ENCODE measurements at regions not wholly inside any gene's neighbourhood (a gene's known extent, or its start where the extent isn't known, plus 50 kb on each side); places are given as distances from the start of the nearest gene placed in this dataset.

GRCh38 chr18:64872710-64873458 lies 724.0 kb upstream of the LINC00305 start:
- DNase-seq (ENCODE audit: low read depth in 2 of 2), result no peak

- no peak for DNase-seq (ENCODE audit: low read depth in 2 of 2)
Measured at GRCh38 chr18:64854112-64854511, 705.2 kb upstream of the LINC00305 start.

DNA sequence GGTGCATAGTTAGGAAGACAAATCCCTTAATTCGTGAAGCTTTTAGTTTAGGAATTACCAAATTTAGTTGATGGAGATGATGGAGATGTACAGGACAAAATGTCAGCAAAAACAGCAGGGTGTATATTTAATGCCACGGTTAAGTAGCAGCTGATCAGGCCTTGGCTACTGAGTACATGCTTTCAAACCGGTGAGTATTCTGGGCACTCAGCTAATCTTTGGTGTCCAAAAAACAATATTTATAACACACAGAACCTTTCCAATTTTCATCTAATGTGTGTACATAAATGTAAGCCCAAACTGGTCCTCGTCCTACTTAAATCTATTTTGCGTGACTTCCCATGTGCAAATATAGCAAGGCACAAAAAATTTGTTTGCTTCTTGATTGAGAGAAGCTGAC lies 703.4 kb upstream of the LINC00305 start:
- DNase-seq (ENCODE audit: low read depth in 2 of 2), result no peak

- no peak for DNase-seq (ENCODE audit: low read depth in 2 of 2)
Measured at GRCh38 chr18:64851726-64852125, 702.8 kb upstream of the LINC00305 start.

DNA sequence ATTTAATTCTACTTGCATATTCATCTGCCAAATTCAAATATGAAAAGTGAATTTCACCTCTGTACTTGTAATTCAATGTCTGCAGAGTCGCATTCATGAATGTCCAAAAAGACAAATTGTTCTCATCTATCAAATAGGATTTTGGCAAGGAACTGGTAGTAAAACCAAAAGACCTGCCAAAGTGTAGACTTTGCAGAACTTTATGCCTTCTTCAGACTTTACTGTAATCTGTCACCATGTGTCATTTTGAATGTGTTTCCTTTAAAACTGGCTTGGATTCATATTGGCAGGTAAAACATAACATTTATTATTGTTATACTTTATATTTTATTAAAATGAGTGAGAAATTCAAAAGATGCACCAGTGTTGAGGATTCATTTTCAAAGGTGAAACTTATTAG lies 701.9 kb upstream of the LINC00305 start:
- no peak for DNase-seq (ENCODE audit: low read depth in 2 of 2)

GRCh38 chr18:64840911-64841701 lies 692.2 kb upstream of the LINC00305 start:
- DNase-seq (ENCODE audit: low read depth in 2 of 2), result no peak

DNA sequence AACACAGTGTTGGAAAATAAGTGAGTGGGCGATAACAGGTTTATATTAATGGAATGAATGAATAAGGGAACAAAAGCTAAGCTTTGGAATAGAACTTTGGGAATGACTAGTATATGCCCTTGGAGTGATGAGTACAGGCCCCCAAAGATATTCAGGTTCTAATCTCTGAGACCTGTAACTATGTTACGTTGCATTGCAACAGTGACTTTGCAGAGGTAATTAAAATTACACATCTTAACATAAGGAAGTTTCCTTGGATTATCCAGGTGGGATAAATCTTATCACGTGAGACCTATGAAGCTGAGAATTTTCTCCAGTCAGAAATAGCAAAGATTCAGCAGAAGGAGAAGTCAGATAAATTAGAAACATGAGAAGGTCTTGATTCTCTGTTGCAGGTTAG lies 661.5 kb upstream of the LINC00305 start:
- no peak for DNase-seq (ENCODE audit: low read depth in 2 of 2)

- DNase-seq (ENCODE audit: low read depth in 2 of 2), result no peak
Measured at GRCh38 chr18:64809801-64810200, 660.9 kb upstream of the LINC00305 start.

GRCh38 chr18:64807560-64807959 lies 658.7 kb upstream of the LINC00305 start:
- no peak for DNase-seq (ENCODE audit: low read depth in 2 of 2)

DNA sequence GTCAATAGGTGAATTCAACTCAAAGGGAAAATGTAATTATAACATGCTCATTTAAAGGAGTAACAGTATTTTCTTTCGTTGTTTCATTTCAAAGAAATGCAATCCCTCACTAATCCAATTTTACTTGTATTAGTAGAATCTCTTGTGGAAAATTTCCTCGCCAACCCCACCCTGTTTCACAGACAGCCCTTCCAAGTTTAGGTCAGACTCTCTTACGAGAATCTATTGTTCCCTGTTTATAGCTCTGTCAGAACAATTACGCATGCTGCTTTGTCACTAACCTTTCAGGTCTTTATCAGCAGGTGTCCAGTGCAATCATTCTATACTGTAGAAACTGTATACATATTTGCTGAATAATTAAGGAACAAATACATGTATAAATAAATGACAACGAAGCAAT lies 657.8 kb upstream of the LINC00305 start:
- no peak for DNase-seq (ENCODE audit: low read depth in 2 of 2)

DNA sequence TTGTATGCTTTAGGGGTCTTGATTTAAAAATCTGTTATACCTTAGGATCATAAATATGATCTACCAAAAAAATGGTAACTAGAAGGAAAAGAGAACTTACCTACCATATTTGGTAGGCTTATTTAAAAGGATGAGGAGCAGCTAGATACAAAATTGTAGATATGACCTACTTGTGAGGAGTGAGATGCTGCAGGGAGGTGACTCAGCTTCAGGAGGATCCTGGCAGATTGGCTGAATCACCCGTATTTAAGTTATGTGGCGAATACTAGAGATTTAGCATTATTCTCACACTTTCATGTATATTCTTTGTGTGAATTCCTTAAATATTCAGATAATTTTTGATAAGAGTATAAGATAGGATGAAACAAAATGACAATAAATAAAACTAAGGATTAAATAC lies 657.3 kb upstream of the LINC00305 start:
- DNase-seq (ENCODE audit: low read depth in 2 of 2), result no peak

- no peak for DNase-seq (ENCODE audit: low read depth in 2 of 2)
Measured at GRCh38 chr18:64803471-64803870, 654.6 kb upstream of the LINC00305 start.

- DNase-seq (ENCODE audit: low read depth in 2 of 2), result no peak
Measured at GRCh38 chr18:64800151-64800550, 651.3 kb upstream of the LINC00305 start.

GRCh38 chr18:64799376-64799775 lies 650.5 kb upstream of the LINC00305 start:
- no peak for DNase-seq (ENCODE audit: low read depth in 2 of 2)

- DNase-seq (ENCODE audit: low read depth in 2 of 2), result no peak
Measured at GRCh38 chr18:64791236-64791635, 642.3 kb upstream of the LINC00305 start.

GRCh38 chr18:64785686-64786085 lies 636.8 kb upstream of the LINC00305 start:
- DNase-seq (ENCODE audit: low read depth in 2 of 2), result no peak

GRCh38 chr18:64777556-64777955 lies 628.7 kb upstream of the LINC00305 start:
- DNase-seq (ENCODE audit: low read depth in 2 of 2), result no peak

DNA sequence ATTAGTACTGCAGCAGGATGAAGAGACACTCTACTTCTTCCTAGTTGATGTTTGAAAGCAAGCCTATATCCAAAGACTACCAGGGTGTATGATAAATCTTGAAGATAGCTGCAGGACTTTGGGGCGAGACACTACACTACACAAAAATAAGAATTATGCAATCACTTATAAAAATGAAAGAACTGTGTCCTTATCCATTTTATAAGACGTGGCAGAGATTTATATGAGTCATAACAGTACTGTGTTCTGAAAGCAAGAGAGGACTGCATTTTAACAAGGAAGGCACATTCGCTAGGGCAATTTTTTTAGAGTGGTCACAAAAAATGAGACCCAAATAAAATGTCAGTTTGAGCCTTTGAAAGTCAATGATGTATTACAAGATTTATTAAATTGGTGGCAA lies 617.0 kb upstream of the LINC00305 start:
- no peak for DNase-seq (ENCODE audit: low read depth in 2 of 2)

DNA sequence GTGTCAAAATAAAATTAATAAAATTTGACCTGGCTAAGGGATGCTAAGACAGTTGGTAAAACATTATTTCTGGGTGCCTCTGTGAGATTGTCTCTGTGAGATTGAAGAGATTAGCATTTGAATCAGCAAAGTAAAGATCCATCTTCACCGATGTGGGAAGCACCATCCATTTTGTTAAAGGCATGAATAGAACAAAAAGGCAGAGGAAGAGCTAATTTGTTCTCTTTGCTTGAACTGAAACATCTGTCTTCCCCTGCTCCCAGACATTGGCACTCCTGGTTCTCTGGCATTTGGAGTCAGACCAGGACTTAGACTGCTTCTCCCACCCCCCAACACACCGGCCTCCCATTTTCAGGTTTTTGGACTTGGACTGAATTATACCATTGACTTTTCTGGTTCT lies 603.8 kb upstream of the LINC00305 start:
- no peak for DNase-seq (ENCODE audit: low read depth in 2 of 2)

- no peak for DNase-seq (ENCODE audit: low read depth in 2 of 2)
Measured at GRCh38 chr18:64749884-64750283, 601.0 kb upstream of the LINC00305 start.

- DNase-seq (ENCODE audit: low read depth in 2 of 2), result no peak
Measured at GRCh38 chr18:64747803-64748202, 598.9 kb upstream of the LINC00305 start.

DNA sequence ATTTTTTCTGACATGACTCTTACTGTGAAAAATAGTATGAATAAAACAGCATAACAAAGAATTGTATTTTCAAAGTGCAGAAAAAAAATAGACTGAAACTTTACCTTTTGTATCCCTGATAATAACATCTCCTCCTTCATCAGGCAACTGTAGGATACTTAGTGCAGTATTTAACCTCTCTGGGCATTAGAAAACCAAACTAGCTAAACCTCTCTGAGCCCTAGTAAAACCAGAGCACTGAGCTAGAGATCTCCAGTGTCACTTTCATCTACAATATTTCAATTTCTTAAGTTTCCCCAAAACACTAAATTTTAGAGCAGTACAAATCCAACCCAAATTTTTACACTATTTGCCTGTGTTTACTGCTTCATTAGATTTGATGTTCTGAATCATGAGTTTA lies 594.0 kb upstream of the LINC00305 start:
- no peak for DNase-seq (ENCODE audit: low read depth in 2 of 2)

GRCh38 chr18:64734063-64734462 lies 585.2 kb upstream of the LINC00305 start:
- DNase-seq (ENCODE audit: low read depth in 2 of 2), result no peak
